GM12875 (cell line): ENCODE measurements at regions not wholly inside any gene's neighbourhood (a gene's known extent, or its start where the extent isn't known, plus 50 kb on each side); places are given as distances from the start of the nearest gene placed in this dataset.

Experiments
- H3K4me3 ChIP-seq: one replicate; pipeline ENCODE4 v1.5.1; 2011; ENCODE audit warnings: low read depth, low read length, control low read depth
- TF ChIP-seq, protein P1 (sequence below): IDR thresholded peaks from 2 replicates; pipeline ENCODE4 v1.5.1; 2011; ENCODE audit warnings: low read depth, mild to moderate bottlenecking, control low read depth, inconsistent platforms, low read length, moderate library complexity, borderline replicate concordance; ENCODE audit not compliant: insufficient read depth

DNA sequence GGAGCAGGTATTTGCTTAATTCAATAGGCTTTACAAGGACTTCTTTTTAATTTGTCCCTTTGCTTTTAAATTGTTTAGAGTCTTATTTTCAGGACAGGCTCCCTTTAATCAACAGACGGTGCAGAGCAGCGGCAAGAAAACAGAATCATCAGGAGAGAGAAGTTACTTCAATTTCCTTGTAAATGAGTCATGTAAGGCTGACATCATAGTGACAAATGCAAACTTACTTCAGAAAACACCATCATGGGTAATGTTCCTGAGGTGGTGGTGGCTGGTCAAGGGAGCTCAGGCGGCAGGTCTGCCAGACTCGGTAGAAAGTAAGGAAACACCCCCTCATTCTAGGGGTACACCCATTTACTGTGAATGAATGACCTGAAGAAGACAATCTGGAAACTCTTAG is 395.1 kb downstream of the FBXO15 start:
- TF ChIP-seq, protein P1, sequence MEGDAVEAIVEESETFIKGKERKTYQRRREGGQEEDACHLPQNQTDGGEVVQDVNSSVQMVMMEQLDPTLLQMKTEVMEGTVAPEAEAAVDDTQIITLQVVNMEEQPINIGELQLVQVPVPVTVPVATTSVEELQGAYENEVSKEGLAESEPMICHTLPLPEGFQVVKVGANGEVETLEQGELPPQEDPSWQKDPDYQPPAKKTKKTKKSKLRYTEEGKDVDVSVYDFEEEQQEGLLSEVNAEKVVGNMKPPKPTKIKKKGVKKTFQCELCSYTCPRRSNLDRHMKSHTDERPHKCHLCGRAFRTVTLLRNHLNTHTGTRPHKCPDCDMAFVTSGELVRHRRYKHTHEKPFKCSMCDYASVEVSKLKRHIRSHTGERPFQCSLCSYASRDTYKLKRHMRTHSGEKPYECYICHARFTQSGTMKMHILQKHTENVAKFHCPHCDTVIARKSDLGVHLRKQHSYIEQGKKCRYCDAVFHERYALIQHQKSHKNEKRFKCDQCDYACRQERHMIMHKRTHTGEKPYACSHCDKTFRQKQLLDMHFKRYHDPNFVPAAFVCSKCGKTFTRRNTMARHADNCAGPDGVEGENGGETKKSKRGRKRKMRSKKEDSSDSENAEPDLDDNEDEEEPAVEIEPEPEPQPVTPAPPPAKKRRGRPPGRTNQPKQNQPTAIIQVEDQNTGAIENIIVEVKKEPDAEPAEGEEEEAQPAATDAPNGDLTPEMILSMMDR: no peak
- H3K4me3 ChIP-seq: no peak overlapping the region

- TF ChIP-seq, protein P1: no peak
- no peak overlapping the region for H3K4me3 ChIP-seq
These were observed 397.6 kb downstream of the FBXO15 start for GRCh38 chr18:73750052-73750451.

- H3K4me3 ChIP-seq: no peak overlapping the region
- TF ChIP-seq, protein P1: no peak
These were observed 398.3 kb downstream of the FBXO15 start for GRCh38 chr18:73749304-73749703.

DNA sequence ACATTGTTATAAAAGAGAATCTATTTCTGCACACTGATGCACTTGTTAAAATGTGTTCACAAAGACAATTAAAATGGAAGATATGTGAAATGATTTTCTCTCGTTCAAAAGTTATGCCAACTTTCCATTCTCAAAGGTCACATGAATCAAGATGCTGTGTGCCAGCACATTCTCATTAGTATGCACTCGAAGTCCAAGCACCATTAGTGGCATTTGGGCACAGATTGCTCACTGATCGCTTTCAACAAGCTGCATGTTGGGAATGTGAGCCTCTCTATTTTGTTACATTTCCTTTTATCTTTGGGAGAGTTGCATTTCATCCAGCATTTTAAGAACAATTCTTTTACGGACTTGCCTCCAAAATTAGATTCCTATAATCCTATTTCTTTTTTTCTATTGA is 398.9 kb downstream of the FBXO15 start:
- no peak overlapping the region for H3K4me3 ChIP-seq
- TF ChIP-seq, protein P1: no peak

DNA sequence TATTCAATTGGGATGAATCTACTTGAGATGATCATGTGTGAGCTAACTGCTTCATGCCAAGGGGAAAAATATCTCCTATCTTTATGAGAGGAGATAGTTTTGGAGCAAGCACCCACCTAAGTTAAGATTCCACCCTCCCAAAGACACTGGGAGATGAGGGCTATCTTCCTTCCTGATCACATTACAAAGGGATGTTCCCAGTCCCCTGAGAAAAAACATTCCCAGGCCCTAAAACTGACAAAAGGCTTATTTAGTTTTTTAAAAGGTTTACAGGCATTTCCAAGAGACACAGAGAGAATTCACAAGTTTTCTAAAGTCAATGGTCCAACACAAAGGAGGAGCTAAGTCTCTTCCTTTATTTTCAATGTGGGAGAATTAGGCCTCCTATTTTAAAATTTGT is 401.5 kb downstream of the FBXO15 start:
- TF ChIP-seq, protein P1: no peak
- no peak overlapping the region for H3K4me3 ChIP-seq

GRCh38 chr18:73742957-73743356 is 404.7 kb downstream of the FBXO15 start:
- H3K4me3 ChIP-seq: no peak overlapping the region
- TF ChIP-seq, protein P1: no peak

DNA sequence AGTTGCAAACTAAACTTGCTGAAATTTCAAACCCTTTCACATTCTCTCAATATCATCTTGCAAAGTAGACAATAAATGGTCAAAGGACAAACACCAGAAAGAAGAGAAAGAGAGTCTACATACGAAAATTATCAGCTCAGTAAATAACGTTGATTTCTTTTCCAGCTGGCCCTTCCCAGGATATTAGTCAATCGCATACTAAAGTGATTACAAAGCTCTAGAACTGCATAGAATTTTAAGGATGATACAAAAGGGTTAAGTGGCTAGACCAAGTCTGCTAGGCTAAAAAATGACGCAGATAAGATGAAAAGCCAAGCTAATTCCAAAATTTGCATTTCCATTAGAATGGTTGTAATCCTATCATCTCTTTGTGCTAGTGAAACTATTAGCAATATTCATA is 405.7 kb downstream of the FBXO15 start:
- H3K4me3 ChIP-seq: no peak overlapping the region
- TF ChIP-seq, protein P1: no peak
